Muscle of leg (tissue), 3 donors: ENCODE measurements at regions not wholly inside any gene's neighbourhood (a gene's known extent, or its start where the extent isn't known, plus 50 kb on each side); places are given as distances from the start of the nearest gene placed in this dataset.
A peak's percentile ranks its signal among the peaks of the same experiment; 100 is the strongest.
"Not testable (repeated sequence)": the region's sequence is repeated elsewhere in the genome, so short reads cannot be mapped to it uniquely, and the experiment has no call there.

Source experiments
- DNase-seq: peaks from one replicate; pipeline ENCODE4 v3.0.0; 2013
- H3K27ac ChIP-seq: one replicate; pipeline ENCODE4 v1.5.1; 2013; ENCODE audit warnings: mild to moderate bottlenecking, low read length, control low read depth
- H3K27me3 ChIP-seq: one replicate; pipeline ENCODE4 v1.6.1; 2013; ENCODE audit warnings: low read length; ENCODE audit not compliant: control insufficient read depth, insufficient read depth
- H3K36me3 ChIP-seq: one replicate; pipeline ENCODE4 v1.6.1; 2013; ENCODE audit warnings: low read length; ENCODE audit not compliant: control insufficient read depth, insufficient read depth
- H3K4me1 ChIP-seq: one replicate; pipeline ENCODE4 v1.6.1; 2013; ENCODE audit warnings: low read length; ENCODE audit not compliant: control insufficient read depth, insufficient read depth
- H3K4me3 ChIP-seq: one replicate; pipeline ENCODE4 v1.5.1; 2013; ENCODE audit warnings: low read length, control low read depth
- H3K9me3 ChIP-seq: replicated peaks from 2 replicates; pipeline ENCODE4 v1.6.1; 2013; ENCODE audit warnings: low read depth, low read length; ENCODE audit not compliant: control insufficient read depth
- WGBS: methylation state at CpG from one replicate; pipeline ENCODE4 v1.1.5; 2013; ENCODE audit warnings: missing lambda C conversion rate; ENCODE audit not compliant: insufficient coverage; 5-methylcytosine and 5-hydroxymethylcytosine counted together

DNA sequence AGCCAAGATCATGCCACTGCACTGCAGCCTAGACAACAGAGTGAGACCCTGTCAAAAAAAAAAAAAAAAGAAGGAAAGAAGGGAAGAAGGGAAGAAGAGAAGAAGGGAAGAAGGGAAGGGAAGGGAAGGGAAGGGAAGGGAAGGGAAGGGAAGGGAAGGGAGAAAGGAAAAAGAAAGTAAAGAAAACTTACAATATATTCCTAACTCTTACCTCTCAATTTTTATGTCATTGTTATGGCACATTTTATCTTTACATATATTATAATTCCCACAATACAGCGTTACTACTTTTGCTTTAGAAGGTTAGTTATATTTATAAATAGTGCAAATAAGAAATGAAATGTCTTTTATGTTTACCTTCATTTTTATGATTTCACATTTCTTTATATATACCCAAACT lies 358.7 kb downstream of the HHIPL2 start:
- Histone ChIP-seq H3K36me3 (no peaks in the 10 kb centered on the region), H3K4me1 (no peaks in the 10 kb centered on the region), H3K27ac (no peak overlapping the region), H3K27me3 (no peaks in the 10 kb centered on the region), H3K4me3 (no peak overlapping the region), H3K9me3 (no peaks in the 10 kb centered on the region)
- WGBS = no CpG with 5 or more reads among the region's 1 CpG
- no peak for DNase-seq

GRCh38 chr1:222187566-222188332 lies 360.2 kb downstream of the HHIPL2 start:
- DNase-seq = peak; percentile 6
- H3K27ac ChIP-seq = no peak overlapping the region
- H3K4me3 ChIP-seq = no peak overlapping the region
- no peaks in the 10 kb centered on the region for H3K4me1 ChIP-seq
- H3K9me3 ChIP-seq = no peaks in the 10 kb centered on the region
- no peaks in the 10 kb centered on the region for H3K36me3 ChIP-seq
- H3K27me3 ChIP-seq = no peaks in the 10 kb centered on the region
- 88% methylated on average over 2 of the region's 6 CpGs for WGBS

DNA sequence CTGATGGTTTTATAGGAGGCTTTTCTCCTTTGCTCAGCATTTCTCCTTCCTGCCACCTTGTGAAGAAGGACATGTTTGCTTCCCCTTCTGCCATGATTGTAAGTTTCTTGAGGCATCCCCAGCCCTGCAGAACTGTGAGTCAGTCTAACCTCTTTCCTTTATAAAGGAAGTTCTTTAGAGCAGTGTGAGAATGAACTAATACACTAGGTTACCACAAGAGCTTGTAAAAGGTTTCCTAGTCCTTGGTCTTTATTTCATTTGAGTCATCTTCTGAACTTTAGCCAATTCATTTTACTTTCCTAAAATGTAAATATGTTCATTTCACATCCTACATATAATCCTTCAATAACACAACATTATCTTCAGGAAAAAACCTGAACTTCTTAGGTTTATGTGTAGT lies 365.3 kb downstream of the HHIPL2 start:
- no peak overlapping the region for H3K4me3 ChIP-seq
- H3K27me3 ChIP-seq = no peaks in the 10 kb centered on the region
- DNase-seq = no peak
- no peak overlapping the region for H3K27ac ChIP-seq
- H3K4me1 ChIP-seq = no peaks in the 10 kb centered on the region
- H3K36me3 ChIP-seq = no peaks in the 10 kb centered on the region
- no peaks in the 10 kb centered on the region for H3K9me3 ChIP-seq

DNA sequence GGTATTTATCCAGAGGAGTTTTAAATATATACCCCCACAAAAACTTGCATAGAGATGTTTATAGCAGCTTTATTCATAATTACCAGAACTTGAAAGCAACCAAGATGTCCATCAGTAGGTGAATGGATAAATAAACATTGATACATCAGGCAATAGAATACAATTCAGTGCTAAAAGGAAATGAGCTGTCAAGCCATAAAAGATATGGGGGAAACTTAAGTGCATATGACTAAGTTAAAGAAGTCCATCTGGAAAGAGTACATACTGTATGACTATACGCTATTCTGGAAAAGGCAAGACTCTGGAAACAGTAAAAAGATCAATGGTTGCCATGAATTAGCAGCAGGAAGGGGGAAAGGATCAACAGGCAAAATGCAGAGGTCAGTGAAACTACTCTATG lies 366.7 kb downstream of the HHIPL2 start:
- no peaks in the 10 kb centered on the region for H3K27me3 ChIP-seq
- no peaks in the 10 kb centered on the region for H3K4me1 ChIP-seq
- no peaks in the 10 kb centered on the region for H3K36me3 ChIP-seq
- no peak overlapping the region for H3K4me3 ChIP-seq
- DNase-seq = no peak
- no peak overlapping the region for H3K27ac ChIP-seq
- H3K9me3 ChIP-seq = no peaks in the 10 kb centered on the region
- WGBS = no CpG with 5 or more reads among the region's 1 CpG

GRCh38 chr1:222177496-222177895 lies 370.4 kb downstream of the HHIPL2 start:
- DNase-seq, H3K27ac ChIP-seq, H3K4me1 ChIP-seq, H3K36me3 ChIP-seq, H3K4me3 ChIP-seq, H3K27me3 ChIP-seq, H3K9me3 ChIP-seq: not testable (repeated sequence)
- no CpG with 5 or more reads among the region's 4 CpGs for WGBS

GRCh38 chr1:222171005-222171404 lies 376.9 kb downstream of the HHIPL2 start:
- H3K4me3 ChIP-seq = no peak overlapping the region
- WGBS = no CpG with 5 or more reads among the region's 2 CpGs
- no peak overlapping the region for H3K27ac ChIP-seq
- H3K36me3 ChIP-seq = no peaks in the 10 kb centered on the region
- no peaks in the 10 kb centered on the region for H3K27me3 ChIP-seq
- peaks cover 14% of the 10 kb centered on the region for H3K9me3 ChIP-seq
- DNase-seq = peak; percentile 42
- peaks cover under 1% of the 10 kb centered on the region for H3K4me1 ChIP-seq

DNA sequence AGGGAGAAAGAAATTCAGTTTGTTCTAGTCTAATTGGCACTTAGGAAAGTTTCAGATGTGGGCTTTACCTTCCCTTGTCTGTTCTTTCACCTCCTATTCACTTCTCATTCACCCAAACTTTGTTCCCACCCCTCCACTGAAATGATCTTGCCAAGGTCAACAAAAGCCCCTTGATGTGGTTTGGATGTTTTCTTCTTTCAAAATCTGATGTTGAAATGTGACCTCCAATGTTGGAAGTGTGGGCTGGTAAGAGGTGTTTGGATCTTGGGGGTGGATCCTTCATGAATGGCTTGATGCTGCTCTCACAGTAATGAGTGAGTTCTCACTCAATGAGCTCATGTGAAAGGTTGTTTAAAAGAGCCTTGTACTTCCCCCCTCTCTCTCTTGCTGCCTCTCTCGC lies 379.3 kb downstream of the HHIPL2 start:
- Histone ChIP-seq H3K4me1 (peaks cover 3% of the 10 kb centered on the region), H3K4me3 (no peak overlapping the region), H3K27ac (no peak overlapping the region), H3K9me3 (peaks cover 14% of the 10 kb centered on the region), H3K36me3 (no peaks in the 10 kb centered on the region), H3K27me3 (no peaks in the 10 kb centered on the region)
- WGBS = no CpG with 5 or more reads among the region's 1 CpG
- no peak for DNase-seq

- H3K4me3 ChIP-seq = no peak overlapping the region
- peaks cover 3% of the 10 kb centered on the region for H3K4me1 ChIP-seq
- no peak for DNase-seq
- no peaks in the 10 kb centered on the region for H3K36me3 ChIP-seq
- H3K27ac ChIP-seq = no peak overlapping the region
- 88% methylated on average over 1 of the region's 1 CpG for WGBS
- no peaks in the 10 kb centered on the region for H3K27me3 ChIP-seq
- peaks cover 14% of the 10 kb centered on the region for H3K9me3 ChIP-seq
Measured at GRCh38 chr1:222167896-222168295, 380.0 kb downstream of the HHIPL2 start.

- H3K9me3 ChIP-seq = peaks cover 14% of the 10 kb centered on the region
- no peak overlapping the region for H3K27ac ChIP-seq
- H3K27me3 ChIP-seq = no peaks in the 10 kb centered on the region
- H3K4me1 ChIP-seq = peaks cover 3% of the 10 kb centered on the region
- 57% methylated on average over 1 of the region's 3 CpGs for WGBS
- no peaks in the 10 kb centered on the region for H3K36me3 ChIP-seq
- no peak overlapping the region for H3K4me3 ChIP-seq
- DNase-seq = no peak
Measured at GRCh38 chr1:222167111-222167510, 380.8 kb downstream of the HHIPL2 start.

DNA sequence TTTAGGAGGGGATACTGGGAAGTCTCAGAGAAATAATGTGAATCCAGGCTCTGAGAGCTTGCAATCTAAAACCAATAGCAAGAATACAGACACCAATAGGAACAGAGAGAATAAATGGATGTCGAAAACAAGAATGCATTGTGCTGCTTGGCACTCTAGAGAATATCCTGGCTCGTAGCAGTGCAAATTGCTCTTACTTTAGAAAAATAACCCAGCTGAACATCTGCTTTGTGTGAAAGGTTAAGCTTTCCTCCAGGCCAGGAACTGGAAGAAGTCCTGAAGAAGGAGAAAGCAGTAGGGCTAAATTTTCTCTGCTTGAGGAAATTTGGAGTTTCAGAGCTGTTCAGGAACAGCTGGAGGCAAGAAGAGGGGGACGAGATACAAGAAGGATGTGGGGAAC lies 382.3 kb downstream of the HHIPL2 start:
- no peaks in the 10 kb centered on the region for H3K27me3 ChIP-seq
- peaks cover 7% of the 10 kb centered on the region for H3K9me3 ChIP-seq
- no peaks in the 10 kb centered on the region for H3K36me3 ChIP-seq
- 16% methylated on average over 2 of the region's 3 CpGs for WGBS
- H3K4me1 ChIP-seq = peaks cover 3% of the 10 kb centered on the region
- peak; percentile 95 for DNase-seq
- H3K4me3 ChIP-seq = no peak overlapping the region
- peak overlapping the region; percentile 45 for H3K27ac ChIP-seq

- H3K9me3 ChIP-seq = no peaks in the 10 kb centered on the region
- H3K4me1 ChIP-seq = peaks cover 3% of the 10 kb centered on the region
- no peak overlapping the region for H3K27ac ChIP-seq
- H3K27me3 ChIP-seq = no peaks in the 10 kb centered on the region
- DNase-seq = no peak
- 50% methylated on average over 1 of the region's 2 CpGs for WGBS
- H3K36me3 ChIP-seq = no peaks in the 10 kb centered on the region
- no peak overlapping the region for H3K4me3 ChIP-seq
Measured at GRCh38 chr1:222163895-222164294, 384.0 kb downstream of the HHIPL2 start.
